Mammary epithelial cell (primary cell): ENCODE measurements at regions not wholly inside any gene's neighbourhood (a gene's known extent, or its start where the extent isn't known, plus 50 kb on each side); places are given as distances from the start of the nearest gene placed in this dataset.

Experiments
- EZH2 ChIP-seq: IDR thresholded peaks from 2 replicates; pipeline ENCODE4 v1.6.1; 2012; ENCODE audit warnings: low read length, inconsistent platforms, borderline replicate concordance
- TF ChIP-seq, protein P1 (sequence below), 2 donors: IDR thresholded peaks in 1 of 2; conservative IDR thresholded peaks in 1 of 2; 2 replicates each; pipeline ENCODE4 v1.5.1; 2011 to 2012; ENCODE audit warnings: inconsistent platforms in 2 of 2, low read length in 2 of 2, mild to moderate bottlenecking in 2 of 2, control low read depth in 1 of 2, low read depth in 1 of 2; ENCODE audit not compliant: insufficient read depth in 1 of 2; ENCODE audit errors: extremely low read depth in 1 of 2

DNA sequence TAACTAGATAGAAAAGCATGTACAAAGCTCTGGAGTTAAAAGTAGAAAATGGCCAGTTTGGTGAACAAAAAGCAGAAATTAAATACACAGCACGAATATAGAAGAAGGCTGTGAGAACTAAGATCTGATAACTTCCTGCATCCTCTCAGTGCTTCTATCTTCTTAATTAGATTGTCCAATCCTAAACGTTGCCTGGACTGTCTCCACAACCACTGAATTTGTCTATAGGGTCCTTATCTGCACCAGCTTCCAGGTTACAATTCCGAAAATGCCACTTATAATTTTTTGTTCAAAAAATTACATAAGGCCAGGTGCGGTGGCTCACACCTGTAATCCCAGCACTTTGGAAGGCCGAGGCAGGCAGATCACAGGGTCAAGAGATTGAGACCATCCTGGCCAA lies 626.3 kb downstream of the TBL1XR1 start:
- TF ChIP-seq, protein P1, sequence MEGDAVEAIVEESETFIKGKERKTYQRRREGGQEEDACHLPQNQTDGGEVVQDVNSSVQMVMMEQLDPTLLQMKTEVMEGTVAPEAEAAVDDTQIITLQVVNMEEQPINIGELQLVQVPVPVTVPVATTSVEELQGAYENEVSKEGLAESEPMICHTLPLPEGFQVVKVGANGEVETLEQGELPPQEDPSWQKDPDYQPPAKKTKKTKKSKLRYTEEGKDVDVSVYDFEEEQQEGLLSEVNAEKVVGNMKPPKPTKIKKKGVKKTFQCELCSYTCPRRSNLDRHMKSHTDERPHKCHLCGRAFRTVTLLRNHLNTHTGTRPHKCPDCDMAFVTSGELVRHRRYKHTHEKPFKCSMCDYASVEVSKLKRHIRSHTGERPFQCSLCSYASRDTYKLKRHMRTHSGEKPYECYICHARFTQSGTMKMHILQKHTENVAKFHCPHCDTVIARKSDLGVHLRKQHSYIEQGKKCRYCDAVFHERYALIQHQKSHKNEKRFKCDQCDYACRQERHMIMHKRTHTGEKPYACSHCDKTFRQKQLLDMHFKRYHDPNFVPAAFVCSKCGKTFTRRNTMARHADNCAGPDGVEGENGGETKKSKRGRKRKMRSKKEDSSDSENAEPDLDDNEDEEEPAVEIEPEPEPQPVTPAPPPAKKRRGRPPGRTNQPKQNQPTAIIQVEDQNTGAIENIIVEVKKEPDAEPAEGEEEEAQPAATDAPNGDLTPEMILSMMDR (conservative IDR thresholded peaks at IDR 0.05 in 1 of 2, IDR thresholded peaks at IDR 0.05 in 1 of 2; ENCODE audit: extremely low read depth in 1 of 2, insufficient read depth in 1 of 2, low read depth in 1 of 2, low read length in 2 of 2), result no peak
- no peak for TF ChIP-seq EZH2
